GM23248 (cell line): ENCODE measurements at regions not wholly inside any gene's neighbourhood (a gene's known extent, or its start where the extent isn't known, plus 50 kb on each side); places are given as distances from the start of the nearest gene placed in this dataset.

Experiments
- EZH2 ChIP-seq: fragments of 200-600 bp; sonication (generic); IDR thresholded peaks from 2 replicates; pipeline ENCODE4 v1.6.1; 2018; ENCODE audit warnings: antibody characterized with exemption, mild to moderate bottlenecking; ENCODE audit not compliant: insufficient read depth, poor library complexity, severe bottlenecking
- EZH2phosphoT487 ChIP-seq: fragments of 200-600 bp; sonication (generic); IDR thresholded peaks from 2 replicates; pipeline ENCODE4 v1.6.1; 2018; ENCODE audit warnings: antibody characterized with exemption, moderate library complexity, mild to moderate bottlenecking, low read depth; ENCODE audit not compliant: insufficient read depth

DNA sequence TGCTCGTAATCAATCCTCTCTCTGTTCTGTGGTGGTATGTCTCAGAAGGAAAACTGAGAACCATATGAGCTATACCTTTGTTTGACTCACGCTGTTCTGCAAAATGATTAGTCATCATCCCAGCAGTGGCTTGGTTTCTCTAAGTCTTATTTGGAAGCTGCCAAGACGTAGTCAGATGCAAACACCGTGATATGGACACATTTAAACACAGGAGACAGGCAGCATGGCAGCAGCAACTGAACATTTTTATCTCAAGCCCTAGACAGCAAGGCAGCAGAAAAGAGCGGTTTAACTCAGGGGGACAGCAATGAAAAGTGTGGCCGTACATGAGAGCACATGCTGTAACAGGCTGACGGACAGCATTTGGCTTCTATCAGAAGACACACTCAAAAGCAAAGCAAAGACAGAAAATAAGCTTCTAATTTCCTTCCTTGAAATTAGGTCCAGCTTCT is 1295.1 kb downstream of the EPHA7 start:
- no peak for TF ChIP-seq EZH2
- no peak for TF ChIP-seq EZH2phosphoT487
